HPDE6-E6E7 (cell line): ENCODE measurements at regions not wholly inside any gene's neighbourhood (a gene's known extent, or its start where the extent isn't known, plus 50 kb on each side); places are given as distances from the start of the nearest gene placed in this dataset.
"Not testable (repeated sequence)": the region's sequence is repeated elsewhere in the genome, so short reads cannot be mapped to it uniquely, and the experiment has no call there.

ENCODE experiments used
- DNase-seq: peaks from one replicate; pipeline ENCODE4 v3.0.0; 2011; ENCODE audit warnings: missing footprints; ENCODE audit errors: extremely low spot score

DNA sequence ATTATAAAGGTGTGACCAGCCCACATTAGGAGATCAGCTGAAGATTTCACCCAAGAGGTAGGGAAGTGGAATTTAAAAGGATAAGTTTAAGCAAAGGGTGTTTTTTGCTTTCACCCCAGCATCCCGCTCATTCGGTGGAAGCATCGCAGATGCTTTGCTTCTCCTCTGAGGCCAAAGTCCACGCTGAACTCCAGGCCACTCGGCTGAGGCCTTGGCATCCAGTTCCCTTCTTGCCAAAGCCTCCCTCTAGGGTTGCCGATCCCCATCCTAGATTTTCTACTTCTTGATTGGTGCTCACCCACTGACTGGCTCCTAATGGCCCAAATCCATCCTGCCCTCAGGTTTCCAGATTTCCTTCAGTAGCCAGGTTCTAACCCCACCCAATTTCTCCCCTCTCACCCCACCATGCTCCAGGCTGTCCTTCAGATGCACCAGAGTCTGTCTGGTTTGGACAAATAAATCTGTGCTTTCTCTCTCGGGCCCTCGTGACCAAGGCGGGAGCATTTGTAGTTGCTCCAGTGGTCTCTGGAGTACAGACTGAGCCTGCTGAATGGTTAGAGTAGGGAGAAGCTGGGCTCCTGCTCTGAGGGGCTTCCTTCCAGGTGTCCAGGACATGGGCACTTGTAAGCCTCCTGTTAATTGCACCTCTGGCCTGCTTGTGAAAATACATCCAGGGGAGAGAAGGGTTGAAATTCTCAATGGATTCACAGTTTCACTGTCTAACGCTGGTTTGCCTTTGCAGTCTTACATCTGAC is 193.2 kb downstream of the C1orf94 start:
- DNase-seq = no peak

DNA sequence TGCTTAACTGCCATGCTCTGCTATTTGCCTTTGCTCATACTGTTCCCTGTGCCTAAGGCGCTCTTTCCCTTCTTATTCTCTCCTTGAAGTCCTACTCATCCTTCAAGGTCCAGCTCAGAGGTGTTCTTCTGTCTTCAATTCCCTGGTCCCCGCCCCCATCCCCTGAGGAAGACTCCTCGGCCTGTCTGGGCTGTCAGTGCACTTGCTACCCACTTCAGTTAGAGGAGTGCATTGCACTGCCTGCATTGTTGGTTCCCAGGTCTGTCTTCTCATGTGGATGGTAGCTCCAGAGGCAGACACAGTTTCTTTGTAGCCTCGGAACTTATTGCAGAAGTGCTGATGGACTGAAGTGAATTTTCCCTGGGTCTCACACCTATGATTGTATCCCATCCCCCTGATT is 194.0 kb downstream of the C1orf94 start:
- DNase-seq = no peak

DNA sequence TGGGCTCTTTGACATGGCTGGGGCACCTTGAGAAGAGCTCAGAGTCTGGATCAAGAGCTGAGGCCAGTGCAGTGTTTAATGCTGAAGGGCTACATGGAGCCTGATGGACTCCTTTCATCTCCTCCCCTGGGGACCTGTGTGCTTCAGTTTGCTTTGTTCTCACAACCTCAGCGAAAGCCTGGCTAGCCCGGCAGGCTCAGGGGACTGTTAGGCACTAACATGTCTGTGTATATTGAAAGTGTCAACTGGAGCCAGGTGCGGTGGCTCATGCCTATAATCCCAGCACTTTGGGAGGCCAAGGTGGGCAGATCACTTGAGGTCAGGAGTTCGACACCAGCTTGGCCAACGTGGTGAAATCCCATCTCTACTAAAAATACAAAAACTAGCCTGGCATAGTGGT is 194.5 kb downstream of the C1orf94 start:
- DNase-seq = not testable (repeated sequence)

DNA sequence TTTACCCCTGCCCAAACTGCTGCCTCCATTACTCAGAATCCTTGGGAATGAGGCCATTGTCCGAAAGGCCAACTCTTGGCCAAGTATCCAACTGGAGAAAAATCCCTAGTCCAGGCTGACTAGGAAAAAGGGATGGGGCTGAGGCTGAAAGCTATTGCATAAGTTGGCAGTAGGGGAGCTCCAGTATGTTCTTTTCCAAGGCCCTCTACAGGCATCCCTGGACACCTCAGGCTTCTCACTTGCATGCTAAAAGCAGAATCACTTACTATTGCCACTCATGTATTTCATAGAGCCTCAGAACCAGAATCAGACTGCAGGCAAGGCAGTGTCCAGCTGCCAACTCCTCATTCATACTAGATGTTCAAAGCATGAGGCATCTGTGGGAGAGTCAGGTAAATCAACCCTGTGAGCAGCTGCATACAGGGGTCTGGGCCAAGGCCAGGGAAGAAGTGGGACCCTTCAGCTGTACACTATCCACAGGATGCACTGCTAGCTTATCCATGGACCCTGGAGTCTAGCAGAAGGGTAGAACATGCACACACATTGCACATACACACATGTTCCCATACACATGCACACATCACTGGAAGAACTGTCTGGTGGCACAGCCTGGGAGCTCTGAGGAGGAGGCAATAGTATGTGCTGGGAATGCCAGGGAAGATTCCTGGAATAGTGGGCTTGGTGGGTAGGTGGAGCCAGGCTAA is 195.3 kb downstream of the C1orf94 start:
- no peak for DNase-seq

- no peak for DNase-seq
Observed at GRCh38 chr1:34372891-34373290, 196.2 kb downstream of the C1orf94 start.

- no peak for DNase-seq
Observed at GRCh38 chr1:34373912-34374311, 197.2 kb downstream of the C1orf94 start.

GRCh38 chr1:34376531-34376930 is 199.8 kb downstream of the C1orf94 start:
- no peak for DNase-seq

DNA sequence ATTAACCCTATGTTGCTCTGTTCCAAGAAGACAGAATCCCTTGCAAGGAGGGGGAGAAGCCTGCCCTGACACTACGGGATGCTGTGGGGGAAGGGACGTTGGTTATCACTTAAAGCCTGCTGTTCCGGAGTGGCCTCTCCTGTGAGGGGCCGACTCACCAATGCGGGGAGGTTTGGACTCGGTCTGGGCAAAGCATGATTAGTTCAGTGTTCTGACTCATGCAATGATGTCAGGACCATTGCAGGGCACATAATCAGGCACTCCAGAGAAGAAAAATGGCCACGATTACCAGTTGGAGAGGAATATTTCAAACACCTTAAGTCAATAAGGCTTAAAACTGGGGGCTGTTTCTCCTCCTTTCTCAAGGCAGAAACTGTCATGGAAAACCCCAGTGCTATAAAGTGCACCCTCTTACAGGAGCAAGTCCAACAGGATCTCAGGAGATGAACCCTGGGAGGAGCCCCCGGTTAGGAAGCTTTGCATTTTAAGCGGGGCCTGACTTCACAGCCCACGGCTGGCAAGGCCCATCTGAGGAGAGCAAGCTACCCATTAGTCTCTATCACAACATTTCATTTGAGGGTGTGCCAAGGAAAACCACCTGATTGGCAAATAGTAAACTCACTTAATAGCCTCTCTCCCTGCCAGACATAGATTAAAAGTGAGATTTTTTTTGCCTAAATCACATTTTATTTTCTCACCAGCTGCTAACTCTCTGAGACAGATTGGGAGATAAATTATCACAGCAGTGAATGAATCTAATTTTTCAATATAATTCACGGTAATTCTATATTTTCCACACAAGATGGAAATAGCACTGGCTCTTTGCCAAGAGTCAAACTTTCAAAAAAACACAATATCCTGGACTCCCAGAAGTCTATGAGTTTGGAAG is 202.5 kb downstream of the C1orf94 start:
- no peak for DNase-seq

GRCh38 chr1:34379911-34380310 is 203.2 kb downstream of the C1orf94 start:
- DNase-seq = no peak

DNA sequence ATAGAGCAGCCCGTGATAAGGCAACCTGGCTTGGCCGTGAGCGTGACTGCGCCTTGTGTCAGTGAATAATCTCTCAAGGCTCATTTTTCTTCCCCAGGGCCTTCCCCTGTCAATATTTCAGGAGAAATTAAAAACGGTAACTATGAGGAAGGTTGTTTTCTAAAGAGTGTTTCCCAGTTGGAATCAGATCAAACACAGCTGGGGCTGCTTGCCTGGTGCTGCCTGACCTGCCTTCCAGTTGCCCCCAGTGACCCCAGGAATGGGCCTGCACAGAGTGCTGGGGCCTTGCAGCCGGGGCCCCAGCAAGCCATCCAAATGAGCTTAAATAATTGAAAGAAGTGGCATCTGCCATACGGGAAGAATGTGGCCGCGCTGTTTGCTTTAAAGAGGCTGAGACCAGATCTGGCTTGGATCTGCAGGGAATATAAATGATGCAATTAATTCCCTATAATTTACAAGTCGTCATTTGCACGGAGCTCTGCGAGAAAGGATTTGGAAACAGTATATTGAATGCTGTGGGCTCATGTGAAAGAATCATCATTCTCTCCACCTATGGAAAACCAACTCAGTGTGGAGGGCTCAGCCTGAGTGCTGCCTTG is 203.9 kb downstream of the C1orf94 start:
- no peak for DNase-seq

- no peak for DNase-seq
Observed at GRCh38 chr1:34389974-34390373, 213.3 kb downstream of the C1orf94 start.

GRCh38 chr1:34396042-34396441 is 219.3 kb downstream of the C1orf94 start:
- no peak for DNase-seq

GRCh38 chr1:34398241-34398915 is 221.7 kb downstream of the C1orf94 start:
- no peak for DNase-seq

DNA sequence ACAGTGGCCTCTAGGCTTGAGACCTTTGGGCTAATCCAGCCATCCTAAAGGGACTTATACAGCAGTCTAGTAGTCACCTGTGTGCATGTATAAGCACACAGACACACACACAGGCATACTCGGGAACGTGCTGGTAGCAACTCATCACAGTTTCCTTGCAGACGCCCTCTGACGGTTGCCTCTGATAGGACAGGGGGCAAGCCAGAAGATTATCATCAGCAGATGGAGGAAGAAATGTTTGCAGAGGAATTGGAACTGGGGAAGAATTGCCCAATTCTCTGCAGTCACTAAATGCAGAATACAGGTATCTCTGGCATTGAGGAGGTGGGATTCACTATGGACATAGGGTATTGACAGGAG is 222.2 kb downstream of the C1orf94 start:
- no peak for DNase-seq

- no peak for DNase-seq
Observed at GRCh38 chr1:34400675-34401074, 224.0 kb downstream of the C1orf94 start.

GRCh38 chr1:34403156-34403555 is 226.4 kb downstream of the C1orf94 start:
- no peak for DNase-seq

DNA sequence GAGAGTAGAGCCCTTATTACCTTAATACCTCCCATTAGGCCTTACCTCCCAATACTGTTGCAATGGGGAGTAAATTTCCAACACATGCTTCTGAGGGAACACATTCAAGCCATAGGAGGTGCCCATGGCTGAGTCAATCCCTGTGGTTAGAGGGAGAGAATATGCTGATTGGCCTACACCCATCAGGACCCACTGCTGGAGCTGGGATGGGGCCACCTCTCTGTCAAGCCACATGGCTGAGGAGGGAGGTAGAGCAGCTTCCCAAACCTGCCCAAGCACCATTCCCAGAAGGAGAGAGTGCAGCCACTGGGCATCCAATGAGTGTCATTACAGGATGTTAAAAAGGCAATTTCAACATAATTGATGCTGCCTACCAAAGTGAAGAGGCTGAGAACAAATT is 228.1 kb downstream of the C1orf94 start:
- DNase-seq = no peak

- no peak for DNase-seq
Observed at GRCh38 chr1:34405266-34405959, 228.7 kb downstream of the C1orf94 start.

DNA sequence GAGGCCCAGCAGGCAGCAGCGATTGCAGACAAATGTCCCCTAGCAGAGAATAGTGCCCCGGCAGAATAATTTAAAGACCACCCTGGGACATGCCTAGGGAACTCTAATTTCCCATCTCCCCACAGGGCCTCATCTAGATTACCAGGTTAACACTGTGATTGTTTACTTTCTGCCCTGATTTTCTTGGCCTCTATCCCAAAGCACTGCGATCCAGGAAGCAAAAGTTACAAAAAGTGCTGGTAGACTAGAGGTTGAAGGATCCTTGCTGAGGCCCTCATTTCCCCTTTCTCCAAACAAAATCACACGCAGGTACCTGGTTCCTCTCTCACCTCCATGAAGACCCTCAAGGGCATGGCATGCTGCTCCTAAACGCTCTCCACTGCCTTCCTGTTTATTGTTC is 229.7 kb downstream of the C1orf94 start:
- no peak for DNase-seq

- no peak for DNase-seq
Observed at GRCh38 chr1:34406833-34407539, 230.3 kb downstream of the C1orf94 start.
